Psoas muscle (tissue), 7 donors: ENCODE measurements at regions not wholly inside any gene's neighbourhood (a gene's known extent, or its start where the extent isn't known, plus 50 kb on each side); places are given as distances from the start of the nearest gene placed in this dataset.

Source experiments
- ATAC-seq, 4 donors: fragments of 200-7000 bp; cut with Tn5 transposase; one replicate each; pipeline ENCODE4 v1.9.1; 2020; ENCODE audit warnings: moderate library complexity in 3 of 4, mild to moderate bottlenecking in 2 of 4
- DNase-seq, 2 donors: peaks; one replicate each; pipeline ENCODE4 v3.0.0-alpha.2; 2020
- H3K27ac ChIP-seq: fragments of 200-600 bp; one replicate; pipeline ENCODE4 v1.8.0; 2022
- H3K27me3 ChIP-seq, 3 donors: fragments of 200-600 bp in 1 of 3; one replicate each; pipeline versions ENCODE4 v1.6.1 to v1.8.0; 2013 to 2022; ENCODE audit warnings: low read length in 2 of 3, mild to moderate bottlenecking in 2 of 3, moderate library complexity in 1 of 3; ENCODE audit not compliant: insufficient read depth in 3 of 3
- H3K36me3 ChIP-seq, 2 donors: fragments of 200-600 bp in 1 of 2; one replicate each; pipeline versions ENCODE4 v1.6.1 to v1.8.0; 2013 to 2022; ENCODE audit warnings: low read depth in 1 of 2, mild to moderate bottlenecking in 1 of 2, moderate library complexity in 1 of 2; ENCODE audit not compliant: insufficient read depth in 1 of 2
- H3K4me1 ChIP-seq: fragments of 200-600 bp; one replicate; pipeline ENCODE4 v1.8.0; 2022
- H3K4me3 ChIP-seq: fragments of 200-600 bp; one replicate; pipeline ENCODE4 v1.8.0; 2022; ENCODE audit warnings: mild to moderate bottlenecking
- H3K9me3 ChIP-seq: fragments of 200-600 bp; one replicate; pipeline ENCODE4 v1.8.0; 2022
- WGBS, 3 donors: extraction: QIAGEN DNeasy Blood & Tissue Kit; methylation state at CpG; one replicate each; pipeline versions ENCODE4 v1.1.6 to v1.1.7; 2013; 5-methylcytosine and 5-hydroxymethylcytosine counted together
- intact Hi-C, 2 donors: fragments of 100-400 bp; cut with DNase I; formaldehyde crosslinking; loops; one replicate each; pipeline versions ENCODE4 v1.11.0 to v1.14.2; 2022
- TF ChIP-seq, protein P1 (sequence below): fragments of 200-600 bp; IDR thresholded peaks from one replicate; pipeline ENCODE4 v1.8.0; 2022; ENCODE audit warnings: antibody characterized with exemption
- donor health status: healthy with polysubstance abuse.
- donor health status: DM: no; HTN: no; CAD: no; lungs with moderate emphysema.
- donor health status: Bipolar disorder and iron deficiency.
- donor health status: healthy.
- donor health status: DM: yes; HTN: yes; CAD: no.
- donor health status: DM: no; HTN: no; CAD: no.
- donor health status: DM: yes; HTN: yes; CAD: no.

DNA sequence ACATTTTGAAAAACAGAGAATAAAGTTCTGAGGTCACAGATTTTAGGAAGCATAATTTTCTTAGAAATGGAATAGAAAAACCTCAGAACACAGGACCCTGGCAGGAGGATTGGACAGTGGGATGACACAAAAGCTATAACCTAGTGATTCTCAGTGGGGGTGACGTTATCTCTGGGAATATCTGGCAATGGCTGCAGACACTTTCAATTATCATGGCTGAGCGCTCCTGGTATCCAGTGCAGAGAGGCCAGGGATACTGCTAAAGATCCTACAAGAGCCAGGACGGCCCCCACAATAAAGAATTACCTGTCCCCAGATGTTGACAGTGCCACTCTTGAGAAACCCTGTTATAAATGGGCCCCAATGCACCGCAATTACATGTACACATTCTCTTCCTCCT lies 117.2 kb upstream of the SPRED2 start:
- H3K27ac ChIP-seq: no peak overlapping the region
- WGBS, 3 donors: 92 to 97% (median 95%) methylated on average over 4 of the region's 4 CpGs
- ATAC-seq (no peak), DNase-seq (no peak)
- H3K4me3 ChIP-seq: no peak overlapping the region
- H3K36me3 ChIP-seq: no peaks in the 10 kb centered on the region
- H3K9me3 ChIP-seq: no peaks in the 10 kb centered on the region
- intact Hi-C loops: loop anchor here (5.0 kb wide), 3 partner anchors 112 to 482 kb away; no protein-coding TSS in a partner anchor
- TF ChIP-seq, protein P1, sequence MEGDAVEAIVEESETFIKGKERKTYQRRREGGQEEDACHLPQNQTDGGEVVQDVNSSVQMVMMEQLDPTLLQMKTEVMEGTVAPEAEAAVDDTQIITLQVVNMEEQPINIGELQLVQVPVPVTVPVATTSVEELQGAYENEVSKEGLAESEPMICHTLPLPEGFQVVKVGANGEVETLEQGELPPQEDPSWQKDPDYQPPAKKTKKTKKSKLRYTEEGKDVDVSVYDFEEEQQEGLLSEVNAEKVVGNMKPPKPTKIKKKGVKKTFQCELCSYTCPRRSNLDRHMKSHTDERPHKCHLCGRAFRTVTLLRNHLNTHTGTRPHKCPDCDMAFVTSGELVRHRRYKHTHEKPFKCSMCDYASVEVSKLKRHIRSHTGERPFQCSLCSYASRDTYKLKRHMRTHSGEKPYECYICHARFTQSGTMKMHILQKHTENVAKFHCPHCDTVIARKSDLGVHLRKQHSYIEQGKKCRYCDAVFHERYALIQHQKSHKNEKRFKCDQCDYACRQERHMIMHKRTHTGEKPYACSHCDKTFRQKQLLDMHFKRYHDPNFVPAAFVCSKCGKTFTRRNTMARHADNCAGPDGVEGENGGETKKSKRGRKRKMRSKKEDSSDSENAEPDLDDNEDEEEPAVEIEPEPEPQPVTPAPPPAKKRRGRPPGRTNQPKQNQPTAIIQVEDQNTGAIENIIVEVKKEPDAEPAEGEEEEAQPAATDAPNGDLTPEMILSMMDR: no peak
- H3K4me1 ChIP-seq: no peaks in the 10 kb centered on the region
- H3K27me3 ChIP-seq: no peaks in the 10 kb centered on the region

DNA sequence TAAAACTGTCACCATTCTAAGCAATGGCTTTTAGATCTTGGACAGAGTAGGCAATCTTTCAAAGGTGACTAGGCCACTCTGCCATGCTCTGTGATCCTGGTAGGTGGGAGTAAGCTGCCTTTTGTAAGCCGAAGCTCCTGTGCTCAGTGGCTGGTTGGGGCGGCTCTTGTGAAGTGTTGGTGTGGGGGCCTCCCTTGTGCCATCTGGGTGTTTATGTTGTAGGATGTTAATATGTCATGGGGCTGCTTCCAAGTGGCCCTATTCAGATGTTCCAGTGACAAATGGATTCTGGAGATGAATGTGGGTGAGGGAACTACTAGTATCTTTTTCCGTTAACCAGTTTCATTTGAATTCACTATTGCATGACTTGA lies 116.8 kb upstream of the SPRED2 start:
- intact Hi-C loops: no loop called here
- Histone ChIP-seq H3K4me1 (no peaks in the 10 kb centered on the region), H3K27ac (no peak overlapping the region), H3K4me3 (no peak overlapping the region), H3K9me3 (no peaks in the 10 kb centered on the region), H3K27me3 (no peaks in the 10 kb centered on the region), H3K36me3 (no peaks in the 10 kb centered on the region)
- TF ChIP-seq, protein P1: no peak
- ATAC-seq: no peak
- WGBS, 3 donors: 91 to 95% (median 93%) methylated on average over 3 of the region's 3 CpGs
- DNase-seq: no peak

DNA sequence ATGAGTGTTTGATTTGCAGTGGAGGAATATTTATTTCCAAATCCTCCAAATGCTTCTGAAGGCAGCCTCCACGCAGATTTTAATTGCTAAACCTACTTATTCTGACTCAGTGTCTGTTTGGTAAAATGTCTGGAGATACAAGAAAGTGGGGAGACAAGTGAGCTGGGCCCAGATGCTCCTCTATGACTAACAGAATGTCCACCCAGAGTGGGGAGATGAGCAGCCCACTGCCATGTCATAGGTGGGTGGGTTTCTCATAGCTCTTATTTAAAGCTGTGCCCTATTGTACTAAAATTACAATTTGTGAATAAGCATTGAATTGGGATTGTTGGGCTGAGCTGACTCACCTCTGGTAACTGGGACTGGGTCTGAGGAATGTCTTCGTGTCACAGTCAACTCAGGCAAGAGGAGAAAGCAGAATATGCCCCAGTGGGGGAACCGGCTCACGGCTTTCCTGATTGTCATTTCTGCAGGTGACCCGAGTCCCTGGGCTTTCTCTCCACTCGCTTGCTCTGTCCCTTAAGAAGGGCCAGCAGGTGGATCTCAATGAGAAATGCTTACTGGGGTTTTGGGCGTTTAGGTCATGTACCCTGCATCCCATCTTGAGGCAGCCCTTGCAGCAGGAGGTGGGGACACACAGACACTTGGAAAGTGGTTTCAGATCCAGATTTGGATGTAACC lies 116.3 kb upstream of the SPRED2 start:
- WGBS, 3 donors: 87 to 92% (median 91%) methylated on average over 7 of the region's 7 CpGs
- no peaks in the 10 kb centered on the region for H3K4me1 ChIP-seq
- H3K27ac ChIP-seq: no peak overlapping the region
- H3K4me3 ChIP-seq: no peak overlapping the region
- ATAC-seq (no peak), DNase-seq (no peak)
- H3K9me3 ChIP-seq: no peaks in the 10 kb centered on the region
- TF ChIP-seq, protein P1: no peak
- intact Hi-C loops: no loop called here
- no peaks in the 10 kb centered on the region for H3K27me3 ChIP-seq
- no peaks in the 10 kb centered on the region for H3K36me3 ChIP-seq

DNA sequence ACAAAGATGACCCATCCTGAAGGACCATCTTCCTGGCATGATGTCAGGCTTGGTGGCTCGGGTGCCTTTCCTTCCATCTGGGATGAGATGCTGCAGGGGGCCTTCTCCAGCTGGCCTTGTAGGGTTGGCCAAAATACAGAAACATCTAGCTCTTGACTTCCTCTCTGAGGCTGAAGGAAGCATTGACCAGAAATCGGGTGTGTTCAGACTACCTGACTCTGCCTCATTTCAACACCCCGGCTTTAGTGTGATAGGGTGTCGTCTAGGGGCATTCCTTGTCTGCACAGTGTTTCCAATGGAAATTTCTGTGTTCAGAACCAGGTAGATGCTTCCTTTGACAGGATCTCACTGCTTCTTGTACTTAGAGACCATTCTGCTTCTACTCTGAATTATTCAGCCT lies 115.7 kb upstream of the SPRED2 start:
- TF ChIP-seq, protein P1: no peak
- Histone ChIP-seq H3K4me1 (no peaks in the 10 kb centered on the region), H3K27ac (no peak overlapping the region), H3K27me3 (no peaks in the 10 kb centered on the region), H3K4me3 (no peak overlapping the region), H3K36me3 (no peaks in the 10 kb centered on the region), H3K9me3 (no peaks in the 10 kb centered on the region)
- ATAC-seq (no peak), DNase-seq (no peak)
- WGBS, 3 donors: 77 to 83% (median 80%) methylated on average over 4 of the region's 4 CpGs
- intact Hi-C loops: no loop called here
